ENCODE measurements at regions not wholly inside any gene's neighbourhood (a gene's known extent, or its start where the extent isn't known, plus 50 kb on each side); places are given as distances from the start of the nearest gene placed in this dataset.

DNA sequence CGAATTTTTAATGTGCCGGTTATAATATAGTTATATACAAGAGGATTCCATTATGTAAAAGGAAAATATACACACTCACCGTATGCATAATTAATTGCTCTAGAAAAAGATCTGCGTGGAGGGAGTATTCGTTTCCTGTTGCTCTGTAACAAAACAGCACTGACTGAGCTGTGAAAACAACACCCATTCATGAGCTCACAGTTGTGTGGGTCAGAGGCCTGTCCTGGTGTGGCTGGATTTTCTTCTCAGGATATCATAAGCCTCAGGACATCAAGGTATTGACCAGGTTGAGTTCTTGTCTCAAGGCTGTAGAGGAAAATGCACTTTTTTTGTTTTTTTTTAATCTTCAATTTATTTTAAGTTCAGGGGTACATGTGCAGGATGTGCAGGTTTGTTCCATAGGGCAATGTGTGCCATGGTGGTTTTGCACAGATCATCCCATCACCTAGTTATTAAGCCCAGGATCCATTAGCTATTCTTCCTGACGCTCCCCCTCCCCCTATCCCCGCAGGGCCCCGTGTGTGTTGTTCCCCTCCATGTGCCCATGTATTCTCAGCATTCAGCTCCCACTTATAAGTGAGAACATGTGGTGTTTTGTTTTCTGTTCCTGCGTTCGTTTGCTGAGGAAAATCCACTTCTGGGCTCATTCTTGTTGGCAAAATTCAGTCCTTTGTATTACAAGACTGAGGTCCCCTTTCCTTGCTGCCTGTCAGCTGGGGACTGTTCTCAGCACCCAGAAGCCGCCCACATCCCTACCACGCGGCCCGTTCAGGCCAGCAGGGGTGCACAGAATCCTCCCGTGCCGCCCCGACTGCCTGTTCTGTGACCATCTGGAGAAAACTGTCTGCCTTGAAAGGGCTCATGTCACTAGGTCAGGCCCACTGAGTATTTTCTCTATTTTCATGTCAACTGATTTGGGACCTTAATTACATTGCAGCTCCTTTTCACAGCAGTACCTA lies 87.4 kb upstream of the ERRFI1 start:
- H3K4me3 ChIP-seq (ENCODE audit: low read length), result no peak overlapping the region
- no peak for DNase-seq (ENCODE audit: low read depth)
- TF ChIP-seq, protein P1, sequence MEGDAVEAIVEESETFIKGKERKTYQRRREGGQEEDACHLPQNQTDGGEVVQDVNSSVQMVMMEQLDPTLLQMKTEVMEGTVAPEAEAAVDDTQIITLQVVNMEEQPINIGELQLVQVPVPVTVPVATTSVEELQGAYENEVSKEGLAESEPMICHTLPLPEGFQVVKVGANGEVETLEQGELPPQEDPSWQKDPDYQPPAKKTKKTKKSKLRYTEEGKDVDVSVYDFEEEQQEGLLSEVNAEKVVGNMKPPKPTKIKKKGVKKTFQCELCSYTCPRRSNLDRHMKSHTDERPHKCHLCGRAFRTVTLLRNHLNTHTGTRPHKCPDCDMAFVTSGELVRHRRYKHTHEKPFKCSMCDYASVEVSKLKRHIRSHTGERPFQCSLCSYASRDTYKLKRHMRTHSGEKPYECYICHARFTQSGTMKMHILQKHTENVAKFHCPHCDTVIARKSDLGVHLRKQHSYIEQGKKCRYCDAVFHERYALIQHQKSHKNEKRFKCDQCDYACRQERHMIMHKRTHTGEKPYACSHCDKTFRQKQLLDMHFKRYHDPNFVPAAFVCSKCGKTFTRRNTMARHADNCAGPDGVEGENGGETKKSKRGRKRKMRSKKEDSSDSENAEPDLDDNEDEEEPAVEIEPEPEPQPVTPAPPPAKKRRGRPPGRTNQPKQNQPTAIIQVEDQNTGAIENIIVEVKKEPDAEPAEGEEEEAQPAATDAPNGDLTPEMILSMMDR (conservative IDR thresholded peaks at IDR 0.05; ENCODE audit: low read length), result peak; percentile 32

DNA sequence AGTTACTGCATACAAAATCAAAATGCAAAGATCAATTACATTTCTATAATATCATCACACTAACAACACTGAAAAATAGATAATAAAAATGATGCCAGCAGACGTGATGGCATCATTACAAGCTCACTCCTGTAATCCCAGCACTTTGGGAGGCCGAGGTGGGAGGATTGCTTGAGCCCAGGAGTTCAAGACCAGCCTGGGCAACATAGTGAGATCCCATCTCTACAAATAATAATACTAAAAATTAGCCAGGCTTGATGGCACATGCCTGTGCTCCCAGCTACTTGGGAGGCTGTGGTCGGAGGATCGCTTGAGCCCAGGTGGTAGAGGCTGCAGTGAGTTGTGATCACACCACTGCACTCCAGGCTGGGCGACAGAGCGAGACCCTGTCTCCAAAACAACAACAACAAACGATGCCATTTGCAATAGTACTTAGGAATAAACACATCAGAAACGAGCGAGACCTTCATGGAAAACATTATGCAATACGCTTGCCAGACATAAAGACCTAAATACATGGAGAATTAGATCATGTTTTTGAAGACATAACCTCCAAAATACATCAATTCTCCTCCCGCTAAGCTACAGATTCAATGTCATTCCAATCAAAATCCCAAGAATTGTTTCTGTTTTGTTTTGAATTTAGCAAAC lies 86.6 kb upstream of the ERRFI1 start:
- TF ChIP-seq, protein P1 (conservative IDR thresholded peaks at IDR 0.05; ENCODE audit: low read length), result no peak
- no peak overlapping the region for H3K4me3 ChIP-seq (ENCODE audit: low read length)
- no peak for DNase-seq (ENCODE audit: low read depth)

DNA sequence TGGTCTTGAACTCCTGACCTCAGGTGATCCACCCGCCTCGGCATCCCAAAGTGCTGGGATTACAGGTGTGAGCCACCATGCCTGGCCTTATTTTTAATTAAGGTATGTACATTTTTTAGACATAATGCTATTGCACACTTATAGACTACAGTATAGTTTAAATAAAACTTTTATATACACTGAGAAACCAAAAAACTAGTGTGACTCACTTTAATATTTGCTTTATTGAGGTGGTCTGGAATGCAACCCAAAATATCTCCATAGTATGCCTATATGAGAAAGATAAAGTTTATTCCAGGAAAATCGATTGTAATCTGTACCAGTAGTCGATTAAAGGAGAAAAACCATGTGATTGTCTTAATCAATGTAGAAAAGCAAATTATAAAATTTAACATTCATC lies 85.5 kb upstream of the ERRFI1 start:
- TF ChIP-seq, protein P1 (conservative IDR thresholded peaks at IDR 0.05; ENCODE audit: low read length), result no peak
- no peak for DNase-seq (ENCODE audit: low read depth)

DNA sequence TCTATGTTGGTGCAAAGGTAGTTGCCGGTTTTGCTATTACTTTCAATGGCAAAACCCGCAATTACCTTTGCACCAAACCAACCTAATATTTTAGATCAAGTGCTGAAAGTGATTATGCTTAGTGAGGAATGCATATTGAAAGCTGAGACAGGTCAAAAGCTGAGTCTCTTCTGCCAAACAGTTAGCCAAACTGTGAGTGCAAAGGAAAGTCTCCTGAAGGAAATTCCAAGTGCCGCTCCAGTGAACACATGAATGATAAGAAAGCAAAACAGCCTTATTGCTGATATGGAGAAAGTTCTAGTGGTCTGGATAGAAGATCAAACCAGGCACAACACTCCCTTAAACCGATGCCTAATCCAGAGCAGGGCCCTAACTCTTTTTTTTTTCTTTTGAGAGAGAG lies 83.1 kb upstream of the ERRFI1 start:
- TF ChIP-seq, protein P1 (conservative IDR thresholded peaks at IDR 0.05; ENCODE audit: low read length), result no peak
- no peak overlapping the region for H3K4me3 ChIP-seq (ENCODE audit: low read length)

More for the DNA sequence above, 85.5 kb upstream of the ERRFI1 start:
- H3K4me3 ChIP-seq (ENCODE audit: low read length), result no peak overlapping the region

DNA sequence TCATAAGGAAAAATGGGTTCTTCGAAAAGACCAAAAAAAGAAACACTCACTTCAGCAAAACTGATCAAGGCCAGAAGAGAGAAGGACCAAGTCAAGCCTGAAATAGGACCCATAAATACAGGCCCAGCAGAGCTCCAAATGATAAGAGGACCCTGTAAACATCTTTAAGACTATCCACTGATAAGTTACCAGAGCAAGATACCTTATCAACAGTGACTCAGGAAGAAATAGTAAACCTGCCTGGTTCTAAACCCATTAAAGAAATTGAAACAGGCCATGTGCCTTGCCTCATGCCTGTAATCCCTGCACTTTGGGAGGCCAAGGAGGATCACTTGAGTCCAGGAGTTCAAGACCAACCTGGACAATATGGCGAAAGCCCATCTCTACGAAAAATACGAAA lies 81.8 kb upstream of the ERRFI1 start:
- H3K4me3 ChIP-seq (ENCODE audit: low read length), result no peak overlapping the region
- no peak for DNase-seq (ENCODE audit: low read depth)
- TF ChIP-seq, protein P1 (conservative IDR thresholded peaks at IDR 0.05; ENCODE audit: low read length), result no peak

More for the DNA sequence above, 83.1 kb upstream of the ERRFI1 start:
- DNase-seq (ENCODE audit: low read depth), result no peak

DNA sequence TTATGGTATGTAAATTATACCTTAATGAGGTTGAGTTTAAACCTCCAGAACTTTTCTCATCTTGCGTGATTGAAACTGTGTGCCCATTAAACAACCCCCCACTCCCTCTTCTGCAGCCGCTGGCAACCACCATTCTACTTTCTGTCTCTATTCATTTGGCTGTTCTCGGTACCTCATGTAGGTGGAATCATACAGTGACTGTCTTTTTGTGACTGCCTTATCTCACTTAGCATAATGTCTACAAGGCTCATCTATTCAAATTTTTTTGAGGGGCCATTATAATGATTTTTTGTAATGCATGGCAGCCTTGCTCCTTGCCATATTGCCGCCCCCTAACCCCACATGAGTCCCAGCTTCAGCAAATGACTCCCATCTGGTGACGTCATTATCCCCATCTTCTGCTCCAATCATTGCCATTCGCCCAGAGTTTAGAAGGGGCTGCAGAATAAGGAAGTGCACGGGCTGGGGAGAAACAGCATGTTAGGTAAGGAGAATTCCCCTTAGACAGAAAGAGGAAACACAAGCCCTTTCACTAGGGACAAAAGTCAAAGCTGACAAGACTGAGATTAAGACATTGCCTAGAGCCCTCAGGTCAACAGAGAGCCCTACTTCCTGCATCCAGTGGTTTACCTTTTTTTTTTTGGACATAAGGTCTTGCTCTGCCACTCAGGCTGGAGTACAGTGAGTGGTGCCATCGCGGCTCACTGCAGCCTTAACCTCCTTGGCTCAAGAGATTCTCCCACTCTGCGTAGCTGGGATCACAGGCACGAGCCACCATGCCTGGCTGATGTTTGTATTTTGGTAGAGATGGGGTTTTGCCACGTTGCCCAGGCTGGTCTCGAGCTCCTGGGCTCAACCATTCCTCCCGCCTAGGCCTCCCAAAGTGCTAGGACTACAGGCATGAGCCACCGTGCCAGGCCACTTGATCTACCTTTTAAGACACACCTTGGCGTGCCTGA lies 78.4 kb upstream of the ERRFI1 start:
- H3K4me3 ChIP-seq (ENCODE audit: low read length), result no peak overlapping the region
- DNase-seq (ENCODE audit: low read depth), result no peak
- TF ChIP-seq, protein P1 (conservative IDR thresholded peaks at IDR 0.05; ENCODE audit: low read length), result no peak

Measured in AG10803 (cell line).